GM18907 (cell line): ENCODE measurements at regions not wholly inside any gene's neighbourhood (a gene's known extent, or its start where the extent isn't known, plus 50 kb on each side); places are given as distances from the start of the nearest gene placed in this dataset.

ENCODE experiments used
- ATAC-seq: cut with Tn5 transposase; IDR thresholded peaks from one replicate; pipeline ENCODE4 v1.9.1; 2021; ENCODE audit warnings: mild to moderate bottlenecking, moderate library complexity; ENCODE audit not compliant: unreplicated experiment

- no peak for ATAC-seq
These were observed 1805.1 kb upstream of the WWC1 start for GRCh38 chr5:166486348-166486747.

DNA sequence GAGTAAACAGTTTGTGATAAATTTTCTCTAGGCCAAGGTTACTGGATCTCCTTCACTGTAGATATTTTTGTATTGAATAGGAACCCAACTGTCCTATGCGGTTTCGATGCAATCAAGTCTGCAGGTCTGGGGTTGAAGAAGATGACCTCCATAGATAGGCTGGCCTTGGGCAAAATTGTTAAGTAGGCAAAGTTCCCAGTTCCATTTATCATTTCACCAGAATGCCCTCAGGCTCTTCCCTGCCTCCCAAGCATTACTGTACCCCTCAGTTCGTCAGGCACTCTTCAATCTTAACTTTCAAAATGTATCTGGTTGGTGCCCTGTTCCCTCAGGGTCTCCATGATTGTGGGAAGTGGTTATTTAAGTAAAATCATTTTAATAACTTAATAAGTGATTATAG lies 1802.9 kb upstream of the WWC1 start:
- no peak for ATAC-seq

- no peak for ATAC-seq
These were observed 1798.4 kb upstream of the WWC1 start for GRCh38 chr5:166493040-166493439.

DNA sequence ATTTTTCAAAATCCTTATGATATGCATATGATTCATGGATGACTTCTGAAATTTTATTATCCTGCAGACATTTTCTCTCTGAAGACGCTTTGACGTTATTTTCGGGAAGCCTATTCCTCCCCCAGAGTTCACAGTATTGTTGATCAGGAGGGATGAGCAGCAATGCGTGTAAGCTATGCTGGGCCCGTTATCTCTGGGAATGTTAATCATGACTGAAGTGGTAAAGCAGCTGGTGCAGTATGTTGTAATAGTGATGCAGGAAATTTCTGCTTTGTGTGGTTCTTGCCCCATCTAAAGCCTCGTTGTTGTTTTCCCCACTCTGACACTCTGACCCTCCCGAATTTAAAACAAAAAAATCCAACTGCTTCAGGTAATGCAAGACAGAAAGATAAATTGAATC lies 1797.8 kb upstream of the WWC1 start:
- no peak for ATAC-seq

DNA sequence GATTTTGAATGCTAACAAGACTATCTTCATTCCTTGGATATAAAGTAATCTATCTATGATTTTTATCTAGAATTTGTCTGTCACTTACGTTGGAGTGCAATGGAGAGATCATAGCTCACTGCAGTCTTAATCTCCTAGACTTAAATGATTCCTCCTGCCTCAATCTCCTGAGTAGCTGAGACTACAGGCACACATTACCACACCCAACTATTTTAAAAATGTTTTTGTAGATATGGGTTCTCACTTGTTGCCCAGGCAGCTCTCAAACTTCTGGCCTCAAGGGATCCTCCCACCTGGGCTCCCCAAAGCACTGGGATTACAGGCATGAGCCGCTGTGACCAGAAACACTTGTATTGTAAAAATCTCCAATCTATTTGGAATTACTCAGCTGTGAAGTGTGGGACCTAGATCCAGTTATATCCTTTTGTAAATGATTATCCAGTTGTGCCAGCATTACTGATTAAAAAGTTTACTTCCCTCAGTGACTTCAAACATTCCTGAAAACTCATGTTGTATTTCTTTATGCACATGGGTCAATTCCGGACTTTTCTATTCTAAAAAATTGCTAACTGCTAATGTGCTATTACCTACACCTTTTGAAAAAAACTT lies 1793.8 kb upstream of the WWC1 start:
- ATAC-seq, result no peak

- no peak for ATAC-seq
These were observed 1791.8 kb upstream of the WWC1 start for GRCh38 chr5:166499447-166500240.

DNA sequence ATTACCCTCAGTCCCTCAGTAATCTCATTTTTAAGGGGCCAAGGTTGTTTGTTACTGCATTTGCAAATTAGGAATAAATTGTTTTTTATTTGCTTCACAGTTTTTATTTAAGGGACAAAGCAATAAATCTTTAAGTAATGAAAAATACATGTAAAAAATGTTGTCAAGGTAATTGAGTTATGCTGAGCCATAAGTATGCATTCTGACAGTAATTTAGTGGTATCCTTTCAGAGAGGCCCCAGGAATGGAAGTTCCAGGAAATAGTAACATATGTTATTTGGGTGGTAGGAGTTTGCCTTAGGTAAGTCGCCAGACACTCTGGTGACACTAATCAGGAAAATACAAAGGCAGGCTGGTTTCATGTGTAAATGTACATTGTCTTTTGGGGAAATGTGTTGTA lies 1787.9 kb upstream of the WWC1 start:
- no peak for ATAC-seq

GRCh38 chr5:166505067-166505466 lies 1786.4 kb upstream of the WWC1 start:
- ATAC-seq, result no peak

DNA sequence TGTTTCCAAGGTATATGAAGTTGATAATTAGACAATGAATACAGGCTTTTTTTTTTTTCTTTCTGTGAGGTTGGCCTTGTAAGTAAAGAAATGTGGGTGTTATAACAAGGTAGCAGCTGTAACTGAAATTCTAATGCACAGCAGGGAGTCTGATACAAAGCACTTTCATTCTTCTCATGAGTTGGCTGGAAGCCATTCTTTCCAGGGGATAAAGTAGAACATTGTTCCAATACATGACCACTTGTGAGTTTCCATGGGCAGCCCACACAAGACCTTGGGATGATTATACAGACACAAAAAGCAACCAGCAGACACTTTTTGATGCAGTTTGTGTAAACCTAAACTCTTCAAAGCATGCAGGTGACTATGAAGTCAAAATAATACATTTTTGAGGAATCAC lies 1785.9 kb upstream of the WWC1 start:
- no peak for ATAC-seq

DNA sequence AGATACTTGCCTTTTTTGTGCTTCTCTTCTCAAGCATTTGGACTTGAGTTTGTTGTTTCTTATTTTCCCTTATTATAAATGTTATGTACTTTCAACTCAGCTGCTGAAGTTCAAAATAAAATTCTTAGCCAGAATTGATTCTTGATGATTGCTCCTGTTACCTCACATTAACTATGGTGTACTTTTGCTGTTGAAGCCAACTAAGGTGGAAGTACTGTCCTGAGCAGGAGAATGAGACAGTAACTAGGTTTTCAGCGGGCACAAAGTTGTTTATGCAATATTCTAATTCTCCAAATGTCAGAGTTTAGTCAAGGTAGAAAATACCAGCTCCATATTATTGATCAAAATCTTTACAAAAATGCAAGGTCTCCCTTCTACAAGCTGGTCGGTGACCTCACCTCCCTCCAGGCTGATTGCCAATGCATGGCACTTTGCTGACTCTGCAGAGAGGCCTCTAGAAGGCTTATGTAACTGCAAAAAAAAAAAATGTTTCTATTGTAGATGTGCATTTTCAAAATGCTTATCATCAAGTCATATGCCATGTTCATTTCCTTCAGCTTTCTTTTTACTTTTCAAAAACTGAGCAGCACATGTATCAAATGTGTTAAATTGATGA lies 1783.5 kb upstream of the WWC1 start:
- ATAC-seq, result no peak

GRCh38 chr5:166509085-166509484 lies 1782.4 kb upstream of the WWC1 start:
- no peak for ATAC-seq

DNA sequence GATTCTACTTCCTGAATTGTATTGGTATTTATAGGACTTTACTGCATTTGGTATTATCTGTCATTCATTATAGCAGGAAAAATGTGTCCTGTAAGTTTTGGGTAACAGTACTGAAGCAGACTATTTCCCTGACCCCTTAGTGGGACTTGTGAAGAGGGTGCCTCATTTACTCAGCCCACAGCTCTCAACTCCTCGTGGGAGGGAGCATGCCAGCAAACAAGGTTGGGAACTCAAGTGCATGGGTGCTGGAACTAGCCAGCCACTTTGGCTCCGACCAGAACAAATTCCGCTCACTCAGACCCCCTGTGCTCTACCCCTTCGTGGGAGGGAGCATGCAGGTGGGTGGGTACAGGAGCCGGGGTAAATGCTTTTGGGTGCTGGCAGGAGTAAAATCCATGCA lies 1773.5 kb upstream of the WWC1 start:
- no peak for ATAC-seq

DNA sequence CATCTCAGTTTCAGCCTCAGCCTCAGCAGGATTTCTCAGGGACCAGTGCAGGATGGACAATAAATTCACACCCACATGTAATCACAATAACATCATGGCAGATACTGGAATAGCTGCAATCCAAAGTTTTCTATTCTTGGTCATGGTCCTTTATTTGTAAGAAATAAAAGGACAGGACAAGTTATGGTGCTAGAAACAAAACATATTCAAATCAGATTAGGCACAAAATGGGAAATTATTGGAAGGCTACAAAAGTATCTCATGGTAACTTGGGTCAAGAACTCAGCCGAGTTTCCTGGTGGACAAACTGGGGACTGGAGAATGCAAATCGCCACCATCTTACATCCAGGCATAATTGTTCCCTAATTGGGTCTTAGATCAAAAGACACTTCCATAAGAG lies 1768.2 kb upstream of the WWC1 start:
- ATAC-seq, result no peak

DNA sequence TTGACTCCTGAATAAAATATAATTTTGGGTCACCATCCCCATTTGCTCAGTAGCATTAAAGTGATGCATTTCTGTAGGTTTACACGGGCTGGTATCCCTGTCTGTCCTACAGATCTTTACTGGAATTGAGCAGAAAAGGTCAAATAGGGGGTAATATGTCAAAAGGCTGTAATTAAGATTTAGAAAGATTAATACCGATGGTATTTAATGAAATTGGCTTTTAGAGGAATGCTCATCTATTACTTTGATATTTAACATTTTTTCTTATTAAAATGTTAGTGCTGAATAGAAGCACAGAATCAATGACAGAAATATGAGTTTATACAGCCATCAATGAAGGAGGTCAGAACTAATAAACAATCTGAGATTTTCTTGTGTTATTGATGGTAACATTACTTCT lies 1762.2 kb upstream of the WWC1 start:
- ATAC-seq, result no peak

GRCh38 chr5:166532456-166533220 lies 1758.8 kb upstream of the WWC1 start:
- no peak for ATAC-seq

GRCh38 chr5:166535641-166536040 lies 1755.8 kb upstream of the WWC1 start:
- no peak for ATAC-seq

DNA sequence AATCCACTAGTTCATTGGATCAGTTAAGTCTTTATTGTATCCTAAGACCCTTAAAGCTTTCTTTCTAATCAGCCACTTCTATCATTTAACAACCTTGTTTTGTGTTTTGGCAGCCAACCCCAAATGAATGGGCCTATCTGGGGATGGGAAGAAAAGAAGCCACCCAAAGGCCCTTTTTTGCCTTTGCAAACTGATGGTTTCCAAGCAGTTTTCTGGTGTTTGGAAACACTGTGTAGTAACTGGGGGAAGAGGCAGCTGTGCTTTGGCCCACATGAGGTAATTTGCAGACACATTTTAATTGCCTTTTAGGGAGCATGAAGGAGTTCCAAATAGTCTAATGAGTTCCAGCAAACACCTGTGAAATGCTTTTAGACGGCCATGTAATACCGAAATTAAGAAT lies 1751.3 kb upstream of the WWC1 start:
- no peak for ATAC-seq

DNA sequence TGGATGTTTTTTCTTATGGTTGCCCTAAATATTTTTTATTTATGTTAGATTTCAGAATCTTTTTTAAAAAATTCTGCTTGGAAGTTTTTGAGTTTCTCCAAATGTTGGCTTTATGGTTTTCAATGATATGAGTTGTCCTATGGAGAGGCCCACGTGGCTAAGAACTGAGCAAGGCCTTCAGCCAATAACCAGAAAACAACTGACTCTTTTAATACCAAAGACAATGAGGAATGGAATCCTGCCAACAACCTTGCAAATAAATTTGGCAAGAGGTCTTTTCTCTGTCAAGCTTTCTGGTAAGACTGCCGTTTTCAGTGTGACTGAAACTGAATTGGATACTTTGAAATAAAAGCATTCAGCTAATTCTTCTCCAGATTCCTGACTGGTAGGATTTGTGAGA lies 1740.1 kb upstream of the WWC1 start:
- no peak for ATAC-seq

- ATAC-seq, result no peak
These were observed 1737.7 kb upstream of the WWC1 start for GRCh38 chr5:166553778-166554177.

DNA sequence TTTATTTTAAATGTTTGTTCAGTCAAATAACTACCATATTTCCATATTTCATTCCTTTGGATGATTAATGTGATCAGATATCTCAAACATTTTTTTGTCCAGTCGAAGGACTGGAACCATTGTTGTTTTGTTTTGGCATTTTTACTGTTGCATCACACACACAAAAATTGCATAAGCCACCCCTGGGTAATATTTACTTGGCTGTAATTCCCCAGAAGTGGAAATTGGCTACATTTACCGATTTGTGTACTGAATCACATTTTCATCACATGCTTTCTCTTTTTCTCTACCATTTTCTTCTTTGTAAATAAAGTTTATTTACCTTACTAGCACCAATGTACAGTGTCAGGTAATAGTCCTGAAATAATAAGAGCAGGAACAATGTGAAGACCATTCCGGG lies 1729.7 kb upstream of the WWC1 start:
- no peak for ATAC-seq

GRCh38 chr5:166562246-166562645 lies 1729.2 kb upstream of the WWC1 start:
- no peak for ATAC-seq

- no peak for ATAC-seq
These were observed 1724.7 kb upstream of the WWC1 start for GRCh38 chr5:166566725-166567124.
